HG02943 (cell line): ENCODE measurements at regions not wholly inside any gene's neighbourhood (a gene's known extent, or its start where the extent isn't known, plus 50 kb on each side); places are given as distances from the start of the nearest gene placed in this dataset.
"Not testable (repeated sequence)": the region's sequence is repeated elsewhere in the genome, so short reads cannot be mapped to it uniquely, and the experiment has no call there.

Source experiments
- ATAC-seq: cut with Tn5 transposase; IDR thresholded peaks from one replicate; pipeline ENCODE4 v1.9.1; 2021; ENCODE audit warnings: mild to moderate bottlenecking, low read depth, moderate library complexity; ENCODE audit not compliant: unreplicated experiment

- not testable (repeated sequence) for ATAC-seq
Observed at GRCh38 chr20:53858516-53858915, 211.9 kb downstream of the BCAS1 start.

- no peak for ATAC-seq
Observed at GRCh38 chr20:53857723-53858236, 212.6 kb downstream of the BCAS1 start.

- no peak for ATAC-seq
Observed at GRCh38 chr20:53856300-53857295, 213.8 kb downstream of the BCAS1 start.

GRCh38 chr20:53855733-53856132 lies 214.7 kb downstream of the BCAS1 start:
- ATAC-seq = no peak

- not testable (repeated sequence) for ATAC-seq
Observed at GRCh38 chr20:53854609-53854926, 215.8 kb downstream of the BCAS1 start.

- no peak for ATAC-seq
Observed at GRCh38 chr20:53853111-53853713, 217.2 kb downstream of the BCAS1 start.

- no peak for ATAC-seq
Observed at GRCh38 chr20:53852691-53853090, 217.7 kb downstream of the BCAS1 start.

- ATAC-seq = no peak
Observed at GRCh38 chr20:53852014-53852413, 218.4 kb downstream of the BCAS1 start.

- no peak for ATAC-seq
Observed at GRCh38 chr20:53850319-53850718, 220.1 kb downstream of the BCAS1 start.

GRCh38 chr20:53849471-53850059 lies 220.8 kb downstream of the BCAS1 start:
- no peak for ATAC-seq

- no peak for ATAC-seq
Observed at GRCh38 chr20:53848304-53848703, 222.1 kb downstream of the BCAS1 start.

GRCh38 chr20:53847837-53848170 lies 222.6 kb downstream of the BCAS1 start:
- no peak for ATAC-seq

- ATAC-seq = no peak
Observed at GRCh38 chr20:53847139-53847836, 223.1 kb downstream of the BCAS1 start.

- ATAC-seq = no peak
Observed at GRCh38 chr20:53846640-53847039, 223.8 kb downstream of the BCAS1 start.

GRCh38 chr20:53845980-53846379 lies 224.4 kb downstream of the BCAS1 start:
- ATAC-seq = no peak

GRCh38 chr20:53844259-53844658 lies 226.1 kb downstream of the BCAS1 start:
- no peak for ATAC-seq

- no peak for ATAC-seq
Observed at GRCh38 chr20:53843645-53844044, 226.7 kb downstream of the BCAS1 start.

GRCh38 chr20:53842301-53843099 lies 227.9 kb downstream of the BCAS1 start:
- no peak for ATAC-seq

- no peak for ATAC-seq
Observed at GRCh38 chr20:53841741-53842140, 228.7 kb downstream of the BCAS1 start.

- no peak for ATAC-seq
Observed at GRCh38 chr20:53840532-53840931, 229.9 kb downstream of the BCAS1 start.
